ENCODE measurements at regions not wholly inside any gene's neighbourhood (a gene's known extent, or its start where the extent isn't known, plus 50 kb on each side); places are given as distances from the start of the nearest gene placed in this dataset.

GRCh38 chr11:112398798-112399478 is 138.3 kb upstream of the PLET1 start:
- TF ChIP-seq CTCF (conservative IDR thresholded peaks at IDR 0.05 in 1 of 2, IDR thresholded peaks at IDR 0.05 in 1 of 2; ENCODE audit: extremely low read depth in 1 of 2, insufficient read depth in 1 of 2, low read depth in 1 of 2, low read length in 2 of 2): no peak
- no peak for TF ChIP-seq EZH2 (IDR thresholded peaks at IDR 0.05; ENCODE audit: borderline replicate concordance, low read length)
